Rectal smooth muscle tissue (tissue), 1 donor: ENCODE measurements at regions not wholly inside any gene's neighbourhood (a gene's known extent, or its start where the extent isn't known, plus 50 kb on each side); places are given as distances from the start of the nearest gene placed in this dataset.

Experiments used
- H3K27ac ChIP-seq: one replicate; pipeline ENCODE4 v1.7.0; 2013; ENCODE audit warnings: low read depth, low read length, inconsistent platforms
- H3K27me3 ChIP-seq: one replicate; pipeline ENCODE4 v1.7.0; 2013; ENCODE audit warnings: low read length; ENCODE audit not compliant: control insufficient read depth, insufficient read depth
- H3K36me3 ChIP-seq: one replicate; pipeline ENCODE4 v1.7.0; 2013; ENCODE audit warnings: low read length; ENCODE audit not compliant: control insufficient read depth, insufficient read depth
- H3K4me1 ChIP-seq: one replicate; pipeline ENCODE4 v1.7.0; 2013; ENCODE audit warnings: low read length; ENCODE audit not compliant: control insufficient read depth, insufficient read depth
- H3K4me3 ChIP-seq: one replicate; pipeline ENCODE4 v1.7.0; 2013; ENCODE audit warnings: low read length
- H3K9ac ChIP-seq: one replicate; pipeline ENCODE4 v1.7.0; 2013; ENCODE audit warnings: low read length

GRCh38 chr18:41745166-41746049 is 209.6 kb upstream of the PIK3C3 start:
- H3K9ac ChIP-seq, result no peak overlapping the region
- H3K4me1 ChIP-seq, result no peaks in the 10 kb centered on the region
- H3K36me3 ChIP-seq, result no peaks in the 10 kb centered on the region
- no peaks in the 10 kb centered on the region for H3K27me3 ChIP-seq
- H3K27ac ChIP-seq, result no peak overlapping the region
- H3K4me3 ChIP-seq, result no peak overlapping the region

- Histone ChIP-seq H3K4me3 (no peak overlapping the region), H3K9ac (no peak overlapping the region), H3K4me1 (no peaks in the 10 kb centered on the region), H3K36me3 (no peaks in the 10 kb centered on the region), H3K27me3 (no peaks in the 10 kb centered on the region), H3K27ac (no peak overlapping the region)
These were observed 210.5 kb upstream of the PIK3C3 start for GRCh38 chr18:41744421-41745030.

DNA sequence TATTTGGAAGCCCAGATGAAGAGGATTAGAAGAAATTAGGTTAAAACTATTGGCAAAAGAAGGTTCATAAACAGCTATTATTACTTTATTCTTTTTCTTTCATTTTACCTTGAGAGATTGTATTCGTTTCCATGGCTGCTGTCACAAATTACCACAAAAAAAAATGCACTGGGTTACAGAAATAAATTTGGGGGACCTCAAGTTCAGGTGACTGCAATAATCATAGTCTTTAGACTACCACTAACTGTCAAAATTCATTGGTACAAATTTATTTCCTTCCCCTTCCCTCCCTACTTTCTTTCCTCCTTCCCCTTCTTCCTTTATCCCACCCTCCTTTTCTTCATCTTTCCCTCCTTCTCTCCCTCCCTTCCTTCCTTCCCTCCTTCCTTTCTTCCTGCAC is 217.8 kb upstream of the PIK3C3 start:
- H3K27ac ChIP-seq, result no peak overlapping the region
- no peaks in the 10 kb centered on the region for H3K4me1 ChIP-seq
- H3K36me3 ChIP-seq, result no peaks in the 10 kb centered on the region
- no peak overlapping the region for H3K9ac ChIP-seq
- no peak overlapping the region for H3K4me3 ChIP-seq
- no peaks in the 10 kb centered on the region for H3K27me3 ChIP-seq

DNA sequence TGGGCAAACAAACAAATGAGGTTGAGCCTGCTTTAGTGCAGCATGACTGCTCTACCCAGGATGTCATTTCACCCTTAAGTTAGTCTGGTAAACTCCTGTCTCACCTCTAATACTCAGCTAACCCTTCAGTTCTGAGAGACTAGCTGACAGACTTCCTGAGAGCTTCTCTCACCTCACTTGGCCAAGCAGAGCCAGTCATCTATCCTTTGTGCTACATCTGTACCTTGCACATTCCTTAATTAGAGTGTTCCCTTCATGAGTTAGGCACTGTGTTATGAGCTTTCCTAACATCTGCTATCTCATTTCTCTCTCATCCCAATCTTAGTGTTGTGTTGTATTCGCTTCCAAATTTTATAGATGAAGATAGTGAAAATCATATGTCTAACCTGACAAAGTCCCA is 220.1 kb upstream of the PIK3C3 start:
- Histone ChIP-seq H3K36me3 (no peaks in the 10 kb centered on the region), H3K9ac (no peak overlapping the region), H3K27me3 (no peaks in the 10 kb centered on the region), H3K4me3 (no peak overlapping the region), H3K4me1 (no peaks in the 10 kb centered on the region), H3K27ac (no peak overlapping the region)

DNA sequence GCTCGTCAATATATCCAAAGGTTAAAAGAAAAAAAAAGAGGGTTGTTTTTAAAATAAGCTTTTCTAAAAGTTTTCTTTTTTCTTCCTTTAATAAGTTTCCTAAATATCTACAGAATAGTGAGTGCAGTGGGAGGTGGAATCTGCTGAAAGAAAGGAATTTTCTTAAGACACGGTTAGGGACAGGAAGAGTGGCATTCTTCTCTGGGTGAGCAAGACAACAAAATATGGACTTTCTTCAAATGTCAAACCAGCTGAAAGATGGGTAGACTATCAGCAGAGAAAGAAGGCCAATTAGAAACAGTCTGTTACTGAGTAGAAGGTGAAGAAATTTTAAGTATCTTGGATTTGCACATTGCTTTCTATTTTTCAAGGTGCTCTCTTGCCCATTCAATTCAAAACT is 222.7 kb upstream of the PIK3C3 start:
- Histone ChIP-seq H3K4me1 (no peaks in the 10 kb centered on the region), H3K9ac (no peak overlapping the region), H3K27me3 (no peaks in the 10 kb centered on the region), H3K27ac (no peak overlapping the region), H3K36me3 (no peaks in the 10 kb centered on the region), H3K4me3 (no peak overlapping the region)

DNA sequence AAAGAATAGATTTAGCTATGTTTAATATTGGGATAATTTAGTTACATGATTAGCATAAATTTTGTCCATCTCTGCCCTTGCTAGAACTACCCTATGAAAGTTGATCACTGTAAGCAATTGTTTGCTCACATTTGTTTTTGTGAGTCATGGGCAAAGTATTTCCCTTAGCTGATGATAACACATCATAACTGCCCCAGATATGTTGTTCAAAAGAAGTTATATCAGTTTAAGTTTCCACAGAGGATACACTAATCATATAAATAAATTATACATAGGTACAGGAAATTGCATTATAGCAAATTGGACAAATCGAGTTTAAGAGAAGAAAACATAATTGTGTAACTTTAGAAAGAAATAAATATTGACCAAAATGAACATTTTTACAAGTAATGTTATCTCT is 223.2 kb upstream of the PIK3C3 start:
- Histone ChIP-seq H3K27ac (no peak overlapping the region), H3K36me3 (no peaks in the 10 kb centered on the region), H3K9ac (no peak overlapping the region), H3K4me1 (no peaks in the 10 kb centered on the region), H3K4me3 (no peak overlapping the region), H3K27me3 (no peaks in the 10 kb centered on the region)

- no peak overlapping the region for H3K9ac ChIP-seq
- no peaks in the 10 kb centered on the region for H3K36me3 ChIP-seq
- H3K4me3 ChIP-seq, result no peak overlapping the region
- no peak overlapping the region for H3K27ac ChIP-seq
- H3K4me1 ChIP-seq, result no peaks in the 10 kb centered on the region
- H3K27me3 ChIP-seq, result no peaks in the 10 kb centered on the region
These were observed 230.8 kb upstream of the PIK3C3 start for GRCh38 chr18:41724195-41724594.

DNA sequence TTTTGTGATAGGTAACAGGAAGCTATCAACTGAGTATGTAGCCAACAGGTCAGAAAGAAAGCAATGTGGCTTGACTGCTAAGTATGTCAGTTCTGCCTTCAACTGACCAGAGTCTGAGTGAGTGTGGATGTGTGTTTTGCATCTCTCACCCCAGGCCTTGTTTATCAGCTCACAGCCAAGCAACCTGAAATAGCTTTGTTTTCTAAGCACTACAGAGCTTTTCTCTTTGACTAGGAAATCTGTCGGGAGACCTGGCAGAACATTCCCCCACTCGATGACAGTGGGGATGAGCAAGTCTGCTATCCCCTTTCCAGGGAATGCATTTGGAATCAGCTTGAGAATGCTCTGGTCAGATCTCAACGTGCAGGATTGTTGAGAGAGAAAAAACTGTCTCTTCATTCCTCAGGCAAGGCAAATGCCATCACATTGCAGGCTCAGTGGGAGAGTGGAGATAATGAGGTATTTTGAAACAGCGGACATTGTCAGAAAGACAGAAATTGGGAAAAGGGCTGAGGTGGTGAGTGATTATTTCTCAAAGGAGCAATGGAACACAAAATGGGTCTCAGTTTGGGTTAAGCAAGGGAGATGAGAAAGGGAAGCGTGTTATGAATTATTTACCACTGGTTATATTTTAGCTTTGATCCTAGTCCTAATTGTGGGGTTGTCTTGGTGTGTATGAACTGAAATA is 233.8 kb upstream of the PIK3C3 start:
- Histone ChIP-seq H3K4me1 (no peaks in the 10 kb centered on the region), H3K9ac (no peak overlapping the region), H3K27ac (no peak overlapping the region)

GRCh38 chr18:41720226-41720625 is 234.8 kb upstream of the PIK3C3 start:
- H3K36me3 ChIP-seq, result no peaks in the 10 kb centered on the region
- H3K4me3 ChIP-seq, result no peak overlapping the region
- H3K4me1 ChIP-seq, result no peaks in the 10 kb centered on the region
- no peak overlapping the region for H3K27ac ChIP-seq
- H3K27me3 ChIP-seq, result no peaks in the 10 kb centered on the region
- H3K9ac ChIP-seq, result no peak overlapping the region

More for the DNA sequence above, 233.8 kb upstream of the PIK3C3 start:
- no peak overlapping the region for H3K4me3 ChIP-seq
- H3K36me3 ChIP-seq, result no peaks in the 10 kb centered on the region
- no peaks in the 10 kb centered on the region for H3K27me3 ChIP-seq

- no peak overlapping the region for H3K27ac ChIP-seq
- H3K9ac ChIP-seq, result no peak overlapping the region
- no peaks in the 10 kb centered on the region for H3K36me3 ChIP-seq
- H3K27me3 ChIP-seq, result no peaks in the 10 kb centered on the region
- no peak overlapping the region for H3K4me3 ChIP-seq
- H3K4me1 ChIP-seq, result no peaks in the 10 kb centered on the region
These were observed 235.2 kb upstream of the PIK3C3 start for GRCh38 chr18:41719808-41720207.

- H3K9ac ChIP-seq, result no peak overlapping the region
- no peak overlapping the region for H3K27ac ChIP-seq
- H3K4me1 ChIP-seq, result no peaks in the 10 kb centered on the region
- H3K27me3 ChIP-seq, result no peaks in the 10 kb centered on the region
- no peaks in the 10 kb centered on the region for H3K36me3 ChIP-seq
- no peak overlapping the region for H3K4me3 ChIP-seq
These were observed 240.2 kb upstream of the PIK3C3 start for GRCh38 chr18:41714872-41715271.

- Histone ChIP-seq H3K9ac (no peak overlapping the region), H3K36me3 (no peaks in the 10 kb centered on the region), H3K27ac (no peak overlapping the region), H3K27me3 (no peaks in the 10 kb centered on the region), H3K4me3 (no peak overlapping the region), H3K4me1 (no peaks in the 10 kb centered on the region)
These were observed 240.8 kb upstream of the PIK3C3 start for GRCh38 chr18:41713969-41714825.
